PC-3 (cell line): ENCODE measurements at regions not wholly inside any gene's neighbourhood (a gene's known extent, or its start where the extent isn't known, plus 50 kb on each side); places are given as distances from the start of the nearest gene placed in this dataset.

Experiments
- CTCF ChIP-seq: fragments of 300-600 bp; sonication (generic); conservative IDR thresholded peaks from 2 replicates; pipeline ENCODE4 v1.5.1; 2017; ENCODE audit warnings: antibody characterized with exemption, low read depth, mild to moderate bottlenecking, low read length
- EZH2 ChIP-seq: fragments of 300-600 bp; sonication (generic); IDR thresholded peaks from one replicate; pipeline ENCODE4 v1.6.1; 2017; ENCODE audit warnings: antibody characterized with exemption, mild to moderate bottlenecking, low read length; ENCODE audit not compliant: unreplicated experiment
- EZH2phosphoT487 ChIP-seq: fragments of 300-600 bp; sonication (generic); IDR thresholded peaks from 2 replicates; pipeline ENCODE4 v1.6.1; 2018; ENCODE audit warnings: mild to moderate bottlenecking, antibody characterized with exemption, low read length, borderline replicate concordance

DNA sequence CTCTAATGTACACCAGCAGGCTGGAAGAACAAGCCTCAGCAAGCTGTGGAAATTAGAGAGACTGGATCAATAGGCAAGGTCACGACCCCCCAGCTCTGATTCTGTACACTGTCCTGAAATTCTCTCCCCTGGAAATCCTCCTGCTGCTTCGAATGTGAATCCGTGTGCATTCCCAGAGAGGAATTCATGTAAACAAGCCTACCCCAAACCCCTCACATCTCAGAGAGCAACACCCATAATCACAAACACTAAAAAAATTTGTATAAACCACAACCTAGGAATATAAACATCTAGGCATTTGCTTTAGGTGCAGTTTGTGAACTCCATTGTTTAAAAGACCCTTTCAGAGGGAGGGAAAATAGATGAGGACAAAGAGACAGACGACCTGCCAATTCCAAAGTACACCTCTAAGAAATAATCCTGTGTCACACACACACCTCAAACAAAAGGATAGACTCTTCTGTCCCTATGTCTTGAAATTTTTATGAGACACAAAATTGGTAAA is 325.2 kb downstream of the WDR72 start:
- TF ChIP-seq CTCF (no peak), EZH2 (no peak), EZH2phosphoT487 (no peak)
